GM23338 (cell line): ENCODE measurements at regions not wholly inside any gene's neighbourhood (a gene's known extent, or its start where the extent isn't known, plus 50 kb on each side); places are given as distances from the start of the nearest gene placed in this dataset.

Source experiments
- ATAC-seq: fragments of 200-7000 bp; cut with Tn5 transposase; 3 replicates; pipeline ENCODE4 v1.9.1; 2020
- DNase-seq: peaks from one replicate; pipeline ENCODE4 v3.0.0-alpha.2; 2015; ENCODE audit warnings: low spot score
- H2AFZ ChIP-seq: fragments of 200-600 bp; sonication (generic); 2 replicates; pipeline ENCODE4 v1.8.0; 2016; ENCODE audit warnings: antibody characterized with exemption, mild to moderate bottlenecking, moderate library complexity
- H3F3A ChIP-seq: fragments of 200-600 bp; sonication (generic); replicated peaks from 2 replicates; pipeline ENCODE4 v1.8.0; 2017; ENCODE audit warnings: antibody characterized with exemption, mixed run types, low read depth
- H3K27ac ChIP-seq: fragments of 200-600 bp; sonication (generic); 2 replicates; pipeline ENCODE4 v1.6.1; 2016; ENCODE audit warnings: low read depth
- H3K27me3 ChIP-seq: fragments of 200-600 bp; sonication (generic); 2 replicates; pipeline ENCODE4 v1.8.0; 2016; ENCODE audit warnings: mild to moderate bottlenecking, mixed run types, moderate library complexity; ENCODE audit not compliant: insufficient read depth
- H3K36me3 ChIP-seq: fragments of 200-600 bp; sonication (generic); 2 replicates; pipeline ENCODE4 v1.8.0; 2016; ENCODE audit warnings: mild to moderate bottlenecking; ENCODE audit not compliant: insufficient read depth
- H3K4me1 ChIP-seq: fragments of 200-600 bp; sonication (generic); 2 replicates; pipeline ENCODE4 v1.8.0; 2016; ENCODE audit warnings: mild to moderate bottlenecking, moderate library complexity; ENCODE audit not compliant: insufficient read depth
- H3K4me2 ChIP-seq: fragments of 200-600 bp; sonication (generic); 2 replicates; pipeline ENCODE4 v1.7.1; 2017; ENCODE audit warnings: mixed run types
- H3K4me3 ChIP-seq: fragments of 200-600 bp; sonication (generic); 2 replicates; pipeline ENCODE4 v1.6.1; 2016; ENCODE audit warnings: mixed run types
- H3K79me2 ChIP-seq: fragments of 200-600 bp; sonication (generic); replicated peaks from 2 replicates; pipeline ENCODE4 v1.8.0; 2017; ENCODE audit warnings: mild to moderate bottlenecking; ENCODE audit not compliant: insufficient read depth
- H3K9me2 ChIP-seq: fragments of 200-600 bp; sonication (generic); 2 replicates; pipeline ENCODE4 v1.8.0; 2017; ENCODE audit not compliant: insufficient read depth
- H4K20me1 ChIP-seq: fragments of 200-600 bp; sonication (generic); replicated peaks from 2 replicates; pipeline ENCODE4 v1.8.0; 2017; ENCODE audit warnings: mild to moderate bottlenecking; ENCODE audit not compliant: insufficient read depth
- H3K27ac Mint-ChIP-seq: 2 replicates; pipeline ENCODE4 v1.8.0; 2020; ENCODE audit warnings: inconsistent platforms, mild to moderate bottlenecking, moderate library complexity, mixed read lengths
- H3K27me3 Mint-ChIP-seq: 3 replicates; pipeline ENCODE4 v1.8.0; 2022; ENCODE audit warnings: low read depth, mild to moderate bottlenecking, moderate library complexity, mixed read lengths, inconsistent platforms; ENCODE audit not compliant: insufficient read depth, poor library complexity
- H3K36me3 Mint-ChIP-seq: 3 replicates; pipeline ENCODE4 v1.8.0; 2021; ENCODE audit warnings: low read depth, mild to moderate bottlenecking, inconsistent platforms, moderate library complexity, mixed read lengths
- H3K4me1 Mint-ChIP-seq: 3 replicates; pipeline ENCODE4 v1.8.0; 2020; ENCODE audit warnings: mild to moderate bottlenecking, inconsistent platforms, mixed read lengths
- H3K4me3 Mint-ChIP-seq: 3 replicates; pipeline ENCODE4 v1.8.0; 2021; ENCODE audit warnings: moderate library complexity, mild to moderate bottlenecking, inconsistent platforms, mixed read lengths
- H3K9me3 Mint-ChIP-seq: 3 replicates; pipeline ENCODE4 v1.8.0; 2020; ENCODE audit warnings: moderate library complexity, mild to moderate bottlenecking, inconsistent platforms, mixed read lengths
- CREB1 ChIP-seq: fragments of 250-450 bp; sonication (Bioruptor Pico); IDR thresholded peaks from 2 replicates; pipeline ENCODE4 v1.5.0; 2020; ENCODE audit warnings: low read depth, mild to moderate bottlenecking, moderate library complexity
- CTCF ChIP-seq, 2 experiments: fragments of 200-600 bp in 1 of 2; sonication (generic) in 1 of 2; conservative IDR thresholded peaks; 2 replicates each; pipeline versions ENCODE4 v1.5.1 to v1.6.1; 2016 to 2017; ENCODE audit warnings: antibody characterized with exemption in 2 of 2, low read depth in 2 of 2, mild to moderate bottlenecking in 2 of 2, moderate library complexity in 1 of 2
- EZH2 ChIP-seq: fragments of 200-600 bp; sonication (generic); IDR thresholded peaks from one replicate; pipeline ENCODE4 v1.8.0; 2017; ENCODE audit warnings: antibody characterized with exemption, mild to moderate bottlenecking, low read depth; ENCODE audit not compliant: unreplicated experiment
- NANOG ChIP-seq: IDR thresholded peaks from 2 replicates; pipeline ENCODE4 v1.6.1; 2016; ENCODE audit warnings: antibody characterized with exemption, borderline replicate concordance
- STAT1 ChIP-seq: IDR thresholded peaks from one replicate; pipeline ENCODE4 v1.6.1; 2016; ENCODE audit warnings: antibody characterized with exemption; ENCODE audit not compliant: unreplicated experiment
- ZNF114 ChIP-seq: fragments of 250-450 bp; sonication (Bioruptor Pico); IDR thresholded peaks from 2 replicates; pipeline ENCODE4 v1.5.0; 2020; ENCODE audit warnings: mild to moderate bottlenecking, moderate library complexity
- ZNF331 ChIP-seq: fragments of 250-450 bp; sonication (Bioruptor Pico); IDR thresholded peaks from 2 replicates; pipeline ENCODE4 v1.5.0; 2020; ENCODE audit warnings: low read depth, mild to moderate bottlenecking, moderate library complexity
- ZNF462 ChIP-seq: fragments of 250-450 bp; sonication (Bioruptor Pico); IDR thresholded peaks from 2 replicates; pipeline ENCODE4 v1.5.0; 2020; ENCODE audit warnings: mild to moderate bottlenecking, moderate library complexity
- TF ChIP-seq, protein P1 (sequence below): IDR thresholded peaks from 2 replicates; pipeline ENCODE4 v1.6.1; 2016; ENCODE audit warnings: antibody characterized with exemption

DNA sequence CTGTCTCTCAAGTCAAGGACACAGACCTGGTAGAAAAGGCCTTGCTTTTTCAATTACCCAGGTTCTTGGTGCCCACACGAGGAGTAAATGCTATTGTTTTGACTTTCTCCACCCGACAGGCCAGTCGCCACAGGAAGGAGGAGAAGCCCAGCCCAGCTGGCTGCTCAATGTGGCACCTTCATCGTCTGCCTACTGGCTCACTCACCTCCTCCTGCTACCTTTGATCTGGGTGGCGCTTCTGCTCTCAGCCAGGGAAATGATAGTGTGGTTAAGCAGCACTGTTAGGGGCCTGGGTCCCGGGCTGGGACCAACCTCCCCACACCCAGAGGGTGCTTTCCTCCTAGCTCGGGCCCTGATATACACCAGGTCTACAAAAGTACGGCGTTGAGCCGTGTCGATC is 75.0 kb upstream of the FZD10 start:
- Histone ChIP-seq H3K36me3 (no peaks in the 10 kb centered on the region), H3K27ac (no peak overlapping the region), H3K79me2 (no peaks in the 10 kb centered on the region), H2AFZ (no peak overlapping the region), H3K9me2 (no peaks in the 10 kb centered on the region), H3F3A (no peaks in the 10 kb centered on the region), H3K27me3 (no peaks in the 10 kb centered on the region), H3K4me2 (no peak overlapping the region), H3K4me3 (no peak overlapping the region), H4K20me1 (no peaks in the 10 kb centered on the region), H3K4me1 (no peaks in the 10 kb centered on the region; the same call in 1 of the 2 replicates)
- Mint-ChIP-seq H3K27me3 (peaks cover 13% of the 10 kb centered on the region), H3K9me3 (peaks cover 99% of the 10 kb centered on the region), H3K27ac (no peak overlapping the region), H3K36me3 (peaks cover 57% of the 10 kb centered on the region), H3K4me3 (no peak overlapping the region), H3K4me1 (no peaks in the 10 kb centered on the region)
- TF ChIP-seq CTCF (conservative IDR thresholded peaks at IDR 0.05; ENCODE audit: low read depth in 2 of 2) (no peak), CREB1 (CRISPR knock-in tag) (no peak), NANOG (no peak), STAT1 (no peak), ZNF331 (no peak)
- TF ChIP-seq, protein P1, sequence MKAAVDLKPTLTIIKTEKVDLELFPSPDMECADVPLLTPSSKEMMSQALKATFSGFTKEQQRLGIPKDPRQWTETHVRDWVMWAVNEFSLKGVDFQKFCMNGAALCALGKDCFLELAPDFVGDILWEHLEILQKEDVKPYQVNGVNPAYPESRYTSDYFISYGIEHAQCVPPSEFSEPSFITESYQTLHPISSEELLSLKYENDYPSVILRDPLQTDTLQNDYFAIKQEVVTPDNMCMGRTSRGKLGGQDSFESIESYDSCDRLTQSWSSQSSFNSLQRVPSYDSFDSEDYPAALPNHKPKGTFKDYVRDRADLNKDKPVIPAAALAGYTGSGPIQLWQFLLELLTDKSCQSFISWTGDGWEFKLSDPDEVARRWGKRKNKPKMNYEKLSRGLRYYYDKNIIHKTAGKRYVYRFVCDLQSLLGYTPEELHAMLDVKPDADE = no peak
- ATAC-seq = no peak
- DNase-seq = no peak

DNA sequence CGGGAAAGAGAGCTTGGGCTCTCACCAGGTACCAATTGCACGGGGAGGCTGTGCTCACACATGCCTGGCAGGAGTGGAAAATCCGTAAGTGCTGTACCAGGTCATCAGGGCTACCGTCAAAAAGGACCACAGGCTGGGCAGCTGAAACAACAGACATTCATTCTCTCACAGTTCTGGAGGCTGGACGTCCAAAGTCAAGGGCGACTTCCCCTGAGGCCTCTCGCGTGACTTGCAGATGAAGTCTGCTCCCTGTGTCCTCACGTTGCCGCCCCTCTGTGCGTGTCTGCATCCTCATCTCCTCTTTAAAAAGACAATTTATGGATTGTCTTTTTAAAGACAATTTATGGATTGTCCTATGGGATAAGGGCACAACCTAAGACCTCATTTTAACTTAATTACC is 73.8 kb upstream of the FZD10 start:
- Histone ChIP-seq H3K27ac (no peak overlapping the region), H4K20me1 (no peaks in the 10 kb centered on the region), H2AFZ (no peak overlapping the region), H3K4me3 (no peak overlapping the region), H3K4me1 (no peaks in the 10 kb centered on the region; the same call in 1 of the 2 replicates), H3K9me2 (no peaks in the 10 kb centered on the region), H3K4me2 (no peak overlapping the region), H3K36me3 (no peaks in the 10 kb centered on the region), H3K27me3 (no peaks in the 10 kb centered on the region), H3F3A (no peaks in the 10 kb centered on the region), H3K79me2 (no peaks in the 10 kb centered on the region)
- Mint-ChIP-seq H3K27ac (no peak overlapping the region), H3K9me3 (peaks cover 99% of the 10 kb centered on the region), H3K36me3 (peaks cover 54% of the 10 kb centered on the region), H3K27me3 (peaks cover 16% of the 10 kb centered on the region), H3K4me1 (no peaks in the 10 kb centered on the region), H3K4me3 (no peak overlapping the region)
- no peak for ATAC-seq
- TF ChIP-seq CREB1 (CRISPR knock-in tag) (no peak), ZNF462 (CRISPR knock-in tag) (no peak), ZNF114 (CRISPR knock-in tag) (no peak), ZNF331 (no peak), EZH2 (no peak)
- no peak for DNase-seq
